ENCODE measurements at regions not wholly inside any gene's neighbourhood (a gene's known extent, or its start where the extent isn't known, plus 50 kb on each side); places are given as distances from the start of the nearest gene placed in this dataset.

- Histone ChIP-seq H3K4me3 (replicated peaks in 1 of 3) (no peak overlapping the region), H3K36me3 (no peaks in the 10 kb centered on the region), H3K9me3 (no peaks in the 10 kb centered on the region), H3K27ac (no peak overlapping the region), H3K4me1 (no peaks in the 10 kb centered on the region), H3K27me3 (no peaks in the 10 kb centered on the region)
- DNase-seq, result no peak
- intact Hi-C loops (cut with DNase I), result no loop called here
- WGBS, 2 donors, result 75 to 83% methylated on average over 3 of the region's 3 CpGs
- no peak for TF ChIP-seq POLR2A (IDR thresholded peaks at IDR 0.05)
These were observed 402.2 kb downstream of the MID1IP1 start for GRCh38 chrX:39203427-39203826.

GRCh38 chrX:39204353-39204752 is 403.1 kb downstream of the MID1IP1 start:
- no peak overlapping the region for H3K4me3 ChIP-seq (replicated peaks in 1 of 3)
- H3K36me3 ChIP-seq, result no peaks in the 10 kb centered on the region
- H3K4me1 ChIP-seq, result no peaks in the 10 kb centered on the region
- no peak for TF ChIP-seq CTCF (IDR thresholded peaks at IDR 0.05)
- TF ChIP-seq POLR2A (IDR thresholded peaks at IDR 0.05), result no peak
- H3K27ac ChIP-seq, result no peak overlapping the region
- WGBS, 2 donors, result 96 to 97% methylated on average over 2 of the region's 2 CpGs
- H3K27me3 ChIP-seq, result no peaks in the 10 kb centered on the region
- DNase-seq, result no peak
- no peaks in the 10 kb centered on the region for H3K9me3 ChIP-seq
- intact Hi-C loops (cut with DNase I), result no loop called here

- H3K9me3 ChIP-seq, result no peaks in the 10 kb centered on the region
- H3K36me3 ChIP-seq, result no peaks in the 10 kb centered on the region
- WGBS, 2 donors, result 88 to 100% methylated on average over 1 of the region's 1 CpG
- H3K4me1 ChIP-seq, result no peaks in the 10 kb centered on the region
- H3K27ac ChIP-seq, result no peak overlapping the region
- no peak for DNase-seq
- no peak overlapping the region for H3K4me3 ChIP-seq (replicated peaks in 1 of 3)
- TF ChIP-seq CTCF (IDR thresholded peaks at IDR 0.05), result no peak
- TF ChIP-seq POLR2A (IDR thresholded peaks at IDR 0.05), result no peak
- H3K27me3 ChIP-seq, result no peaks in the 10 kb centered on the region
- intact Hi-C loops (cut with DNase I), result no loop called here
These were observed 403.7 kb downstream of the MID1IP1 start for GRCh38 chrX:39204945-39205344.

GRCh38 chrX:39205467-39205866 is 404.2 kb downstream of the MID1IP1 start:
- WGBS, 2 donors, result 66 to 69% methylated on average over 4 of the region's 4 CpGs
- H3K4me1 ChIP-seq, result no peaks in the 10 kb centered on the region
- DNase-seq, result no peak

GRCh38 chrX:39206399-39207145 is 405.3 kb downstream of the MID1IP1 start:
- Histone ChIP-seq H3K36me3 (no peaks in the 10 kb centered on the region), H3K9me3 (no peaks in the 10 kb centered on the region), H3K4me1 (no peaks in the 10 kb centered on the region), H3K27ac (no peak overlapping the region), H3K4me3 (replicated peaks in 1 of 3) (no peak overlapping the region), H3K27me3 (no peaks in the 10 kb centered on the region)
- WGBS, 2 donors, result 93 to 97% methylated on average over 4 of the region's 4 CpGs
- intact Hi-C loops (cut with DNase I), result no loop called here
- no peak for DNase-seq
- TF ChIP-seq POLR2A (IDR thresholded peaks at IDR 0.05) (no peak), CTCF (IDR thresholded peaks at IDR 0.05) (no peak)

More at GRCh38 chrX:39205467-39205866, 404.2 kb downstream of the MID1IP1 start:
- intact Hi-C loops (cut with DNase I), result no loop called here
- H3K27ac ChIP-seq, result no peak overlapping the region
- no peaks in the 10 kb centered on the region for H3K36me3 ChIP-seq
- no peaks in the 10 kb centered on the region for H3K27me3 ChIP-seq
- TF ChIP-seq CTCF (IDR thresholded peaks at IDR 0.05) (no peak), POLR2A (IDR thresholded peaks at IDR 0.05) (no peak)
- no peaks in the 10 kb centered on the region for H3K9me3 ChIP-seq
- H3K4me3 ChIP-seq (replicated peaks in 1 of 3), result no peak overlapping the region

All from thyroid gland (tissue), 4 donors.